Activated T-cell treated with anti-CD3 and anti-CD28 coated beads for 4 hours (primary cell): ENCODE measurements at regions not wholly inside any gene's neighbourhood (a gene's known extent, or its start where the extent isn't known, plus 50 kb on each side); places are given as distances from the start of the nearest gene placed in this dataset.
"Not testable (repeated sequence)": the region's sequence is repeated elsewhere in the genome, so short reads cannot be mapped to it uniquely, and the experiment has no call there.

Experiments
- DNase-seq: peaks from one replicate; pipeline ENCODE4 v3.0.0-alpha.2; 2020

- no peak for DNase-seq
Measured at GRCh38 chr5:116795189-116795588, 220.6 kb upstream of the SEMA6A start.

DNA sequence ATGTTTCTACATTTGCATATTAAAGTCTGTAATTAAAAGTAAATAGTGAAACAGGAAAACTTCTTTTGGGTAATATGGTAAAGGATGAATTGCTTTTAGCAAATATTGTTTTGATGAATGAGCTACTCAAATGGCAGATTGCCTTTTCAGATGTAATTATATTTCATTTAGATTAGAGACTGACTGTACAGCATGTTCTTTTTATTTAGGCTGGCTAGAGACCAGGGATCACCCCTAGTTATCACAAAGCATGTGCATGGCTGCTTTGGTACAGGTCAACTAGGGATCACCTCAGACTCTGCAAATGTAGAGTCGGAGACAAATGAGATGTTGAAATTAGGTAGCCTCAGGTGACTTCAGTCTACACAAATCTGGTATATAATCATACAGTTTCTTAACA, 214.9 kb upstream of the SEMA6A start:
- DNase-seq = no peak

- DNase-seq = no peak
Measured at GRCh38 chr5:116788851-116789403, 214.3 kb upstream of the SEMA6A start.

DNA sequence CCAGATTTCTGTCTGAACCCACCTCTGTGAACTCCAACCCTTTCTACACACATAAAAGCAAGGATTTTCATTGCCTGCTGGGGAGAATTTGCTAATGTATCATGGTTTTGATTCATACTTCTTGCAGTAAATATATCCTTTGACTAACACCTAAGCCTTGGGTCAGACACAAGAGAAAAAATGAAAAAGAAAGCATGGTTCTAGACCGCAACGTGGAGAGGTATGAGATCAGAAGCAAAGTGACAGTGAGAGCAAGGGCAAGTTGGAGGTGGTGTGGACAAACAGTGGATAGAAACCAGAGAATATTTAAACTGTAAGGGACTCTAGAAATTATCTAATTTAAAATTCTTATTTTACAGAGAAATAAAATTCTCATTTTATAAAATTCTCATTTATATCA, 212.9 kb upstream of the SEMA6A start:
- DNase-seq = no peak

- no peak for DNase-seq
Measured at GRCh38 chr5:116785106-116785505, 210.5 kb upstream of the SEMA6A start.

DNA sequence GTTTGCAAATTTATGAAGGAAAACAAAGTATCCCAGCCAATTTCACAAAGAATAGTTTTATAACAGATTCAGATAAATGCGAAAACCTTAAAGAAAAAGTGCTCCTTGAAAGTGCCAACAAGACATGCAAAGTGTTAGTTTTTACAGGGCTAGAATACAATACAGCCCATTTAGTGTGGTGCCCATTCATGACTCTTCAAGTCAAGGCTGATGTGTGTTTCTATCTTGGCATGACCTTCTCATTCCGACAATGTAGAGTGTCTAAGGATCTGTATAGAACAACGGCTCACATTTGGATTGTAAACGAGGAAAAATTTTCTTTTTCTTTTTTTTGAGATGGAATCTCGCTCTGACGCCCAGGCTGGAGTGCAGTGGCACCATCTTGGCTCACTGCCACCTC, 205.2 kb upstream of the SEMA6A start:
- DNase-seq = no peak

- no peak for DNase-seq
Measured at GRCh38 chr5:116778651-116779280, 204.1 kb upstream of the SEMA6A start.

DNA sequence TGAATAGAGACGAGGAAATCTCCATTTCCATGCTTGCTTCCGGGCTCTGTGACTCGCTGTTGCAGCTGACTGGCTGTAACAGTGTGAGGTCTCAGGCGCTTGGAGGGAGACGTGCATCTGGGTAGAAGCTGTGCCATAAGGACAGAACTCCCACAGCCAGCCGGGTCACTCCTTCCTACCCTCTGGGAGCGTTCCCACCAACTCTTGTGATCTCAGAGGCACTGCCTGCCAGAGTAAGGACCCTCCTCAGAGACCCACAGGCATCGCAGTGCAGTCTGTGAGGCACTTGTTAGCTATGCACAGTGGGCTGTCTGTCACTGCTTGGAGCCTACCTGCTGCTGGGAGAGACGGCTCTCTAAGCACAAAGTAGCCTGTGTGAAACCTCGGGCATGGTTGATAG, 203.4 kb upstream of the SEMA6A start:
- no peak for DNase-seq

- DNase-seq = no peak
Measured at GRCh38 chr5:116773926-116774325, 199.3 kb upstream of the SEMA6A start.

GRCh38 chr5:116772806-116773205, 198.2 kb upstream of the SEMA6A start:
- DNase-seq = no peak

DNA sequence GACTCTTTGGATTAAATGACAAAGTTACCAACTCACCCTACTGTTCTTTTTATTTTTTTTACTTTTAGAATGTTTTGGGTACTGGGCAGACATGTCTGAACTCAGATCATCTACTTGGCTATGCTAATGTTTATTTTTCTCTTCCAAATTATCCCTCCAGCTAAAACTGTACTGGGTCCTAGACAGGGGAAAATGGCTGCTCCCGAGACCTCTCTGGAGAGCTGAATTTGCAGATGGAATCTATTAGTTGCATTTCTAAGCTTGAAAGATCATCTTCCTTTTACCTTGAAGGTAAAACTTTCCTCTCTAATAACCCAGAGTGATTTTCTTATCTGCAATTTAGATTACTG, 197.5 kb upstream of the SEMA6A start:
- no peak for DNase-seq

GRCh38 chr5:116771466-116772151, 197.0 kb upstream of the SEMA6A start:
- DNase-seq = no peak

DNA sequence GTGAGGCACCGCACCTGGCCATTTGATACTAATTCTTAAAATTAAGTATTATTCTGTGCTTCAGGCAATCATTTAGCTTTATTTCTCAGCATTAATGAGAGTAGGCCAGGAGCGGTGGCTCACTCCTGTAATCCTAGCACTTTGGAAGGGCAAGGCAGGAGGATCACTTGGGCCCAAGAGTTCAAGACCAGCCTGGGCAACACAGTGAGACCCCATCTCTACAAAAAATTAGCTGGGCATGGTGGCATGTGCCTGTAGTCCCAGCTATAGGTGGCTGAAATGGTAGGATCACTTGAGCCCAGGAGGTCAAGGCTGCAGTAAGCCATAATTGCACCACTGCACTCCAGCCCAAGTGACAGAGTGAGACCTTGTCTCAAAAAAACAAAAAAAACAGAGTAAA, 195.3 kb upstream of the SEMA6A start:
- not testable (repeated sequence) for DNase-seq

DNA sequence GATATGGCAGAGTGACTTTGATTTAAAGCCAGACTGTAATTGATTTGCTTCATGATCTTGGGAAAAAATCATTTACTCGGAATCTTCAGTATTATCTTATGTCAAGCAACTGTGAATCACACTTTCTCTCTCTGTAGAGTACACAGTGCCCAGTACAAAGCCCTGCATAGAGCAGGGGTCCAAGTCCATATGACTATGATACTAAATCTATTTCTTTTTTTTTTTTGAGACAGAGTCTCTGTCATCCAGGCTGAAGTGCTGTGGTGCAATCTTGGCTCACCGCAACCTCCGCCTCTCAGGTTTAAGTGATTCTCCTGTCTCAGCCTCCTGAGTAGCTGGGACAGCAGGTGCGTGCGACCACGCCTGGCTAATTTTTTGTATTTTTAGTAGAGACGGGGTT, 194.8 kb upstream of the SEMA6A start:
- DNase-seq = no peak

DNA sequence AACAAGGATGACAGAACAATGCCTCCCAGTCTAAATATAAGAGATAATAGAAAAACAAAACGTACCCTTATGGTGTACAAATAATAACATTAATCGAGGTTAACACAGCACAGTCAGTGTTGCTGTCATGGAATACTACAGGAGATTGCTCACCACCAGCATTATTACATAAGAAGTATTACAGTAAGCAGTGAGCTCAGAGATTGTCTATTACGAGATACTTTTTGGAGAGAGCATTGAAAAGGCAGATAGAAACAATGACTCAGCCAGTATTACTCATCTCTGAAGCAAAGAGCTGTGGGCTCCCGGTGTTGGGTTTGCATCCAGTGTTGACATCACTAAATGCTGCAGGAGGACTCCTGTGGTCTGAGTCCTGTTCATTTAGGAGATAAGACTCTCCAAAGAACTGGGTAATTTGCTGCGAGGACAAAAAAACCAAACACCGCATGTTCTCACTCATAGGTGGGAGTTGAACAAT, 191.9 kb upstream of the SEMA6A start:
- no peak for DNase-seq

DNA sequence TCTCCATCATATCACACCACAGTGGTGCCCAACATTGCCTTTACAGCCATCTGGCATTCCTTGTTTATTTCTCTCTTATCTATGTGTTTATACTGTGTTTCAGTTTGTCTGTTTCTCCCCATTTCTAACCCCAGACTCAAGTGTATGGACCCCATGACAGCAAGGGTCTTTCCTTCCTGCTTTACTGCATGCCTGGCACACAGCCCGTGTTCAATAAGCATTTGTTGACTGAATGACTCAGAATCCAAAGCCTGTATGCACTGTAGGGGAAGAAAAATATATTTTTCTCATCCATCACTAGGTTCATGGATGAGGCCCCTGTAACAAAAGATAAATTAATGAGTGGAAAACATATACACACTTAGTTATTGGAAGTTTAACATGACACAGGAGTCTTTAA, 190.8 kb upstream of the SEMA6A start:
- no peak for DNase-seq

GRCh38 chr5:116764941-116765340, 190.3 kb upstream of the SEMA6A start:
- DNase-seq = no peak

- DNase-seq = no peak
Measured at GRCh38 chr5:116763987-116764866, 189.6 kb upstream of the SEMA6A start.

DNA sequence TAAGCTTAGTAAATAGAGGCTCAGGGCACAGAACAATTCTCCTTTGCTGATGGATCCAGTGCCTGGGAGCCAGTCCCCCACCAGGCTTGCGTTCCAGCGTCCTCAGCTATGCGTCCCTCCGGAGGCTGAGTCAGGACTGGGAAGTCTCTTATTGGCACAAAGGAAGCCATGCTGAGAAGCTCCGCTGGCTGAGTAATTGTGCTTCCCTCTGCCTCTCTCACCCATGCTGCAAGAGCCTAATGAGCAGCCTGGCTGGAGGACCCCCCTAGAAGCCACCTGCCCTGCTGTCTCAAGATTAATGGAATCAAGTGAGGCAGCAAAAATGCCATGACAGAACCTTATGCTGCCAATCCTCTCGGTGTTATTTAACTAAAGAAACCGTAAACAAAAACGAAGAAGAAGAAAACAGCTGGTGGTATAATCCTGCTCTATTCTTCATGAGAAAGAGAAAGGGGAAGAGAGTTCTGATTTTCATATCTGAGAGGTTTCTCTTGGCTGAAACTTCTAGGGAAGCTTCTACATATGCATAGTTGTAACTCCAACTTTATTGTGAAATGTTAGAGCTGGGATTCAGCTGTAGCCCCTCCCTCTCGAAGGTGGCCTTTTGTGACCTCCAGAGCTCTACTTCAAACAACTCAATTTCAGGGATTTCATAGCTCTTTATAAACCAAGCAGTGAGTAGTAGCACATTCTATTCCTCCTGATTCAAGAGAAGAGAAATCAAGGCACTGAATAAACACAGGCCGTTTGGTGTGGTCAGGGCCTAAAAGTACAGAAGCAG, 185.4 kb upstream of the SEMA6A start:
- no peak for DNase-seq

DNA sequence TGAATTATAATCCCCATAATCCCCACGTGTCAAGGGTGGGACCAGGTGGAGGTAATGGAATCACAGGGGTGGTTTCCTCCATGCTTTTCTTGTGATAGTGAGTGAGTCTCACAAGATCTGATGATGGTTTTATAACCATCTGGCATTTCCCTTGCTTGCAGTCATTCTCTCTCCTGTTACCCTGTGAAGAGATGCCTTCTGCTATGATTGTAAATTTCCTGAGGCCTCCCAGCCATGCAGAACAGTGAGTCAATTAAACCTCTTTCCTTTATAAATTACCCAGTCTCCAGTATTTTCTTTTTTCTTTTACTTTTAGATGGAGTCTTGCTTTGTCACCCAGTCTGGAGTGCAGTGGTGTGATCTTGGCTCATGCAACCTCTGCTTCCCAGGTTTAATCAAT, 182.7 kb upstream of the SEMA6A start:
- no peak for DNase-seq

DNA sequence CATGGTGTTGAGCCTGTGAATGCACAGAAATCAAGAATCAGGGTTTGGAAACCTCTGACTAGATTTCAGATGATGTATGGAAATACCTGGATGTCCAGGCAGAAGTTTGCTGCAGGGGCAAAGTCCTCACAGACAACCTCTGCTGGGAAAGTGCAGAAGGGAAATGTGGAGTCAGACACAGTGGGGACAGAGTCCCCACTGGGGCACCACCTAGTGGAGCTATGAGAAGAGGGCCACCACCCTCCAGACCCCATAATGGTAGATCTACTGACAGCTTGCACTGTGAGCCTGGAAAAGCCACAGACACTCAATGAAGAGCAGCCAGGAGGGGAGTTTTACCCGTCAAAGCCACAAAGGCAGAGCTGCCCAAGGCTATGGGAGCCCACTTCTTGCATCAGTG, 181.9 kb upstream of the SEMA6A start:
- no peak for DNase-seq

DNA sequence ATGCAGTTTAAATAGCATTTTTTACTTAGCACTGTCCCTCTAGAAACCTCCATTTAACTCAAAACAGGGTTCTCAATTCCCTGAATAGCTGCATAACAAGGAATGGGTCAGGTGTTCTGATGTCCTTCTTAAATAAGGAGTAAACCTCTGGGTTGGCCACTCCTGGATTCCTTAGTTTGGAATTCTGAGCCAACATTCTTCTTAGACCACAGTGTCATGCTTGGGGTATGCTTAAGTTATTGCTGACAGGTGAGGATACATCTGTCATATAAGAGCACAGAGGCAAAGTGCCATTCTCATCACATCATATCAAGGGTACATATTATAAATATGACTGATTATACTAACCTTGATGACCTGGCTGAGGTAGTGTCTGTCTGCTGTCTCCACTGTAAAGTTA, 179.9 kb upstream of the SEMA6A start:
- no peak for DNase-seq

GRCh38 chr5:116751684-116752083, 177.1 kb upstream of the SEMA6A start:
- DNase-seq = no peak
